ENCODE measurements at regions not wholly inside any gene's neighbourhood (a gene's known extent, or its start where the extent isn't known, plus 50 kb on each side); places are given as distances from the start of the nearest gene placed in this dataset.
"Not testable (repeated sequence)": the region's sequence is repeated elsewhere in the genome, so short reads cannot be mapped to it uniquely, and the experiment has no call there.

DNA sequence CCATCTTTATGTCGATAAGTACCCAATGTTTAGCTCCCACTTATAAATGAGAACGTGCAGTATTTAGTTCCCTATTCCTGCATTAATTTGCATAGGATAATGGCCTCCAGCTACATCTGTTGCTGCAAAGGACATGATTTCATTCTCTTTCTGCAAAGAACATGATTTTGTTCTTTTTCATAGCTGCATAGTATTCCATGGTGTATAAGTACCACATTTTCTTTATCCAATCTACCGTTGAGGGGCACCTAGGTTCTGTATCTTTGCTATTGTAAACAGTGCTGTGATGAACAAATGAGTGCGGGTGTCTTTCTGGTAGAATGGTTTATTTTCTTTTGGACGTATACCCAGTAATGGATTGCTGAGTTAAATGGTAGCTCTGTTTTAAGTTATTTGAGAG is 63.0 kb downstream of the HLX start:
- no peak overlapping the region for H3K4me3 ChIP-seq (replicated peaks; ENCODE audit: low read depth, low read length)
- DNase-seq (ENCODE audit: low read depth), result no peak
- TF ChIP-seq, protein P1, sequence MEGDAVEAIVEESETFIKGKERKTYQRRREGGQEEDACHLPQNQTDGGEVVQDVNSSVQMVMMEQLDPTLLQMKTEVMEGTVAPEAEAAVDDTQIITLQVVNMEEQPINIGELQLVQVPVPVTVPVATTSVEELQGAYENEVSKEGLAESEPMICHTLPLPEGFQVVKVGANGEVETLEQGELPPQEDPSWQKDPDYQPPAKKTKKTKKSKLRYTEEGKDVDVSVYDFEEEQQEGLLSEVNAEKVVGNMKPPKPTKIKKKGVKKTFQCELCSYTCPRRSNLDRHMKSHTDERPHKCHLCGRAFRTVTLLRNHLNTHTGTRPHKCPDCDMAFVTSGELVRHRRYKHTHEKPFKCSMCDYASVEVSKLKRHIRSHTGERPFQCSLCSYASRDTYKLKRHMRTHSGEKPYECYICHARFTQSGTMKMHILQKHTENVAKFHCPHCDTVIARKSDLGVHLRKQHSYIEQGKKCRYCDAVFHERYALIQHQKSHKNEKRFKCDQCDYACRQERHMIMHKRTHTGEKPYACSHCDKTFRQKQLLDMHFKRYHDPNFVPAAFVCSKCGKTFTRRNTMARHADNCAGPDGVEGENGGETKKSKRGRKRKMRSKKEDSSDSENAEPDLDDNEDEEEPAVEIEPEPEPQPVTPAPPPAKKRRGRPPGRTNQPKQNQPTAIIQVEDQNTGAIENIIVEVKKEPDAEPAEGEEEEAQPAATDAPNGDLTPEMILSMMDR (IDR thresholded peaks at IDR 0.05; ENCODE audit: low read length, missing control alignments), result no peak

DNA sequence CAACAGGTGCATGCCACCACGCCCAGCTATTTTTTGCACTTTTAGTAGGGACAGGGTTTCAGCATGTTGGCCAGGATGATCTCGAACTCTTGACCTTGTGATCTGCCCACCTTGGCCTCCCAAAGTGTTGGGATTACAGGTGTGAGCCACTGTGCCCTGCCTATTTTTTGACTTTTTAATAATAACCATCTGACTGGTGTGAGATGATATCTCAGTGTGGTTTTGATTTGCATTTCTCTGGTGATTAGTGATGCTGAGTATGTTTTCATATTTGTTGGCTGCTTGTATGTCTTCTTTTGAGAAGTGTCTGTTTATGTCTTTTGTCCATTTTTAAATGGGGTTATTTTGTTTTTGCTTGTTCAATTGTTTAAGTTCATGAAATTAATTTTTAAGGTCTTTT is 63.7 kb downstream of the HLX start:
- not testable (repeated sequence) for DNase-seq (ENCODE audit: low read depth)

DNA sequence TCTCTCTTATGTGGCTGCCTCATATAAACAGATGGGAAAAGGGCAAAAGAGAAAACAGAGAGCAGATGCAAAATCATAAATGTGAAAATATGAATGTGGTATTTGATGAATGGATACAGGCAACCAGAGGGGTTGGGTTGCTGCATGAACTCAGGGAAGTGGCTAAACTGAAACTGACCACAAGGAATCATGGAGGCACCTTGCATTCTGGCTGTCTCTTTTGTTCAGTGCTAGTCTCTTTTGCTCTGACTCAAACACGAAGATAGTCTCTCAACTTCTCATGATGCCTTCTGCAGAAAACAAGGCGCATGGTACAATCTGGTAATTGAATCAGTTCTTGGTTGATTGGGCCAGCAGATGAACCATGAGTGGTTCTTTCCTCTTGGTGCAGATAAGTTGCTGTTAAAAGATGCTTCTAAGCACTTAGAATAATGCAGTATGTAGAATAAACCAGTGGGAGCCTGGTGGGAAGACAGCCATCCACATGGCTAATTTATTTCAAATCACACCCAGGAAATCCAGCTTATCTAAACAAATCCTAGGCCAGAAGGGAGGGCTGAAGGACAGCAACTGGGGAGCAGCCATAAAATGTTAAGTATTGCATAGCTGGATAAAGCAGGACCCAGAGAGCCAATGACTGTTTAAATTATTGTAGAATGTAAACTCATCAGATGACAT is 64.2 kb downstream of the HLX start:
- no peak overlapping the region for H3K4me3 ChIP-seq (replicated peaks; ENCODE audit: low read depth, low read length)
- TF ChIP-seq, protein P1 (IDR thresholded peaks at IDR 0.05; ENCODE audit: low read length, missing control alignments), result no peak
- no peak for DNase-seq (ENCODE audit: low read depth)

More for the DNA sequence above, 63.7 kb downstream of the HLX start:
- not testable (repeated sequence) for H3K4me3 ChIP-seq (replicated peaks; ENCODE audit: low read depth, low read length)

DNA sequence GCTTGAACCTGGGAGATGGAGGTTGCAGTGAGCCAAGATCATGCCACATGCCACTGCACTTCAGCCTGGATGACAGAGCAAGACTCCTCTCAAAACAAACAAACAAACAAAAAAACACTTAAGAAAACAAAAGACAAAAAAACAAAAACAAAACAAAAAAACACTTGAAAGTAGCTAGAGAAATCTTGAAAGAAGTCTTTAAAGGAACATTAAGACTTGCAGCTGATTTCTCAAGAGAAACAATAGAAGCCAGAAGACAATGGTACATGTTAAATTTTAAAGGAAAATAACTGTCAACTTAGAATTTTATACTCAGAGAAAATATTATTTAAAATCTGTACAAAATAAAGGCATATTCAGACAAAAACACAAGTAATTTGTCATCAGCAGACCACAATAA is 71.3 kb downstream of the HLX start:
- TF ChIP-seq, protein P1 (IDR thresholded peaks at IDR 0.05; ENCODE audit: low read length, missing control alignments), result no peak
- no peak overlapping the region for H3K4me3 ChIP-seq (replicated peaks; ENCODE audit: low read depth, low read length)
- DNase-seq (ENCODE audit: low read depth), result peak; percentile 20

DNA sequence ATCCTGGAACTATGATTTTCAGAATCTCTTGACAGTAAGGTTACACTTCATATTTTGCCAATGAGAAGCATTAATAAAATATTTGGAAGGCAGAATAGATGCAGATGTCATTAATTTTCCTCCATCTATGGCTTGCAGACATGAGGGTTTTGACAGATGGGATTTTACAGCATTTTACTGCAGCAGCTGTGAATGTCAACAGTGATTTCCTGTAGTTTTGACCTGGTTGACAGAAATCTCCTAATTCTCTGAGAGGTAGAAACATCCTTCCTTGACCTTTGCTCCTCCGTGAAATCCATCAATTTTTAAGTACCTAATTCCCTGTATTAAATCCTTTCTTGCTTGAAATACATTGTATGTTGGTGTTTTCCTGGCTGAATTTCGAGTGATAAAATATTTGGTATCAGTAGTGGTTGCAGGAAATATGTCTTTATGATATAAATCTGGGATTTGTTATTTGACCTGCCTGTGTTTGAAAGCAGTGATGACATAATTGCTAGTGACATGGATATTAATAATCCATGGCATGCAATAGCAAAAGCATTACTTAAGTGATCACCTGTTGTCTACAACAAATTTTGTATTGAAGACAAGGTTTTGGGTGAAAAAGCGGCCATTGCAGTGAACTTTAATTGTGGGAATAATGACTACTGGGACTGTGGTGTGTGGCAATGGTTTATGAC is 73.9 kb downstream of the HLX start:
- no peak for DNase-seq (ENCODE audit: low read depth)
- H3K4me3 ChIP-seq (replicated peaks; ENCODE audit: low read depth, low read length), result no peak overlapping the region
- TF ChIP-seq, protein P1 (IDR thresholded peaks at IDR 0.05; ENCODE audit: low read length, missing control alignments), result no peak

DNA sequence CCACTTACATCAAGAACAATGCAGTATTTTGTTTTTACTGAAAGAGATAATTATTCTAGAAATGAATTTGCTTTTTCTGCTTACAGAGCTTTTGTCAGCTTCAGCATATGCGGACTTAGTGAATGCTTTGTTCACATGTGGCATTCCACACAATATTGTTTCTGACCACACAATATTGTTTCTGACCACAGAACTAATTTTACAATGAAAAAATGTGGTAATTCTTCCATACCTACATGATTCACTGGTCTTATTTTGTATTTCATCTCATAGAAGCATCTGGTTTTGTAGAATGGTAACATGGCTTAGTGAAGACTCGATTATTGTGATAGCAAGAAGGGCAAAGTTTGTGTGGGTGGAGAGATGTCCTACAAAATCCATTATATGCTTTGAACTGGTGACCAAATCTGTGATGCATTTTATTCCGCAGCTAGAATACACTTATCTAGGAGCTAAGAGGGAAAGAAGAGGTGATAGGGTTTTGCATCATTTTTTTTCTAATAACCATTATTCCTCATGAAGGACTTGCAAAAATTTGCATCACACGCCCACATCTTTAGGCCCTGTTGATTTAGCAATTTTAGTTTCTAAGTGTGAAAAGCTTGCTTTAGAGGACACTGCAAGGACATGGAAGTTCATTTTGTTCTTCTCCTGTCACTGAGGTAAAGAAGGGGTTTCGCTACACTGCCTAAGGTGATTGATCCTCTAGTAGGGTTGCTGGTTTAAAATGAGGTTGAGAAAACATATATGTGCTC is 75.3 kb downstream of the HLX start:
- no peak overlapping the region for H3K4me3 ChIP-seq (replicated peaks; ENCODE audit: low read depth, low read length)
- TF ChIP-seq, protein P1 (IDR thresholded peaks at IDR 0.05; ENCODE audit: low read length, missing control alignments), result no peak
- DNase-seq (ENCODE audit: low read depth), result no peak

DNA sequence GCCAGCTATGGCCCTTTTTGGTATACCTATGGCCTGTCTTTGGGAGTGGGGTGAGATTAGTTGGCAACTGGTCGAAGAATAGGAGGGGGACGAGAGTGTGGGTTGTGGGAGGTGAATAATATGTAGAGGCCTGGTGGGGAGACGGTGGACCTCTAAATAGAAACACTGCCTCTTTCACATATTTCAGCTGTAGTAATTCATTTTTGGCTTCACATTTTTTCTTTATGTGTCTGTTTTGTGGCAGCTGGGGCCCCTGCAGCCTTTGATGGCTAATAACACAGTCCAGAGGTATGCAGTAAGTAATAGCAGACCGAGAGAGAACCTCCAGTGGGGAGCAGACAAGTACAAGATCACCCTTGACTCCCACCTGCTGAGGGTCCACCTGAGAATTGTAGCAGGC is 75.9 kb downstream of the HLX start:
- TF ChIP-seq, protein P1 (IDR thresholded peaks at IDR 0.05; ENCODE audit: low read length, missing control alignments), result no peak
- DNase-seq (ENCODE audit: low read depth), result no peak

More for the DNA sequence above, 75.9 kb downstream of the HLX start:
- H3K4me3 ChIP-seq (replicated peaks; ENCODE audit: low read depth, low read length), result no peak overlapping the region

All from fibroblast of pulmonary artery (primary cell).